SK-N-SH (cell line): ENCODE measurements at regions not wholly inside any gene's neighbourhood (a gene's known extent, or its start where the extent isn't known, plus 50 kb on each side); places are given as distances from the start of the nearest gene placed in this dataset.

Source experiments
- CTCF ChIA-PET: fragments of 300-600, 350-600 bp; formaldehyde crosslinking; extraction: SDS; loops from one replicate; lab custom pipeline; 2021; lab: Yijun Ruan, JAX
- POLR2A ChIA-PET: fragments of 350-600 bp; sonication (Branson Sonifier 250); formaldehyde crosslinking; extraction: SDS; loops from one replicate; lab custom pipeline; 2020; ENCODE audit warnings: antibody characterized with exemption, inconsistent platforms; lab: Yijun Ruan, JAX
- DNase-seq: peaks from one replicate; pipeline ENCODE4 v3.0.0; 2012
- H2AFZ ChIP-seq: fragments of 200-600 bp; sonication (generic); 2 replicates; pipeline ENCODE4 v1.8.1; 2016; ENCODE audit warnings: antibody characterized with exemption, mild to moderate bottlenecking, low read depth
- H3F3A ChIP-seq: fragments of 200-600 bp; sonication (generic); replicated peaks from 2 replicates; pipeline ENCODE3; 2016; ENCODE audit warnings: antibody characterized with exemption, mild to moderate bottlenecking; ENCODE audit not compliant: insufficient read depth
- H3K27ac ChIP-seq, 2 experiments: fragments of 200-500 bp in 1 of 2; fragments of 200-600 bp in 1 of 2; sonication (Bioruptor generic) in 1 of 2; sonication (generic), shearing (Covaris generic) in 1 of 2; 2 replicates each; pipeline versions ENCODE4 v1.5.1 to v1.6.1; 2014 to 2016; ENCODE audit warnings: low read depth in 2 of 2, inconsistent platforms in 1 of 2, low read length in 1 of 2, mild to moderate bottlenecking in 1 of 2, mixed read lengths in 1 of 2
- H3K27me3 ChIP-seq: fragments of 200-600 bp; sonication (generic), shearing (Covaris generic); 2 replicates; pipeline ENCODE4 v1.6.1; 2016; ENCODE audit warnings: mixed run types; ENCODE audit not compliant: insufficient read depth
- H3K36me3 ChIP-seq, 2 experiments: fragments of 200-500 bp in 1 of 2; fragments of 200-600 bp in 1 of 2; sonication (Bioruptor generic) in 1 of 2; sonication (generic) in 1 of 2; replicated peaks in 1 of 2; 2 replicates each; pipeline versions ENCODE3 to v1.5.1; 2014 to 2016; ENCODE audit warnings: low read length in 1 of 2, mild to moderate bottlenecking in 1 of 2; ENCODE audit not compliant: insufficient read depth in 2 of 2, control insufficient read depth in 1 of 2
- H3K4me1 ChIP-seq, 2 experiments: fragments of 200-500 bp in 1 of 2; fragments of 200-600 bp in 1 of 2; sonication (Bioruptor generic) in 1 of 2; sonication (generic), shearing (Covaris generic) in 1 of 2; 2 replicates each; pipeline versions ENCODE4 v1.5.1 to v1.6.1; 2014 to 2016; ENCODE audit warnings: low read depth in 1 of 2, low read length in 1 of 2, mixed run types in 1 of 2; ENCODE audit not compliant: insufficient read depth in 2 of 2, control insufficient read depth in 1 of 2
- H3K4me2 ChIP-seq: fragments of 200-600 bp; sonication (generic), shearing (Covaris generic); 2 replicates; pipeline ENCODE4 v1.6.1; 2017; ENCODE audit warnings: mixed run types
- H3K4me3 ChIP-seq, 2 experiments: fragments of 200-500 bp in 1 of 2; fragments of 200-600 bp in 1 of 2; sonication (Bioruptor generic) in 1 of 2; sonication (generic), shearing (Covaris generic) in 1 of 2; 2 replicates each; pipeline versions ENCODE4 v1.5.1 to v1.8.1; 2014 to 2016; ENCODE audit warnings: low read depth in 2 of 2, inconsistent platforms in 1 of 2, low read length in 1 of 2, mild to moderate bottlenecking in 1 of 2, mixed read lengths in 1 of 2, moderate library complexity in 1 of 2
- H3K79me2 ChIP-seq: fragments of 200-600 bp; sonication (generic); 2 replicates; pipeline ENCODE4 v1.8.1; 2017; ENCODE audit warnings: mild to moderate bottlenecking; ENCODE audit not compliant: insufficient read depth
- H3K9ac ChIP-seq: fragments of 200-600 bp; sonication (generic); 2 replicates; pipeline ENCODE4 v1.6.1; 2017; ENCODE audit warnings: mixed run types
- H3K9me2 ChIP-seq: fragments of 200-600 bp; sonication (generic); 2 replicates; pipeline ENCODE4 v1.6.1; 2017; ENCODE audit warnings: mixed run types
- H3K9me3 ChIP-seq: fragments of 200-600 bp; sonication (generic); 2 replicates; pipeline ENCODE4 v1.6.1; 2017; ENCODE audit warnings: mixed run types, mild to moderate bottlenecking, moderate library complexity
- H4K20me1 ChIP-seq: fragments of 200-600 bp; sonication (generic); 2 replicates; pipeline ENCODE4 v1.6.1; 2017; ENCODE audit warnings: mild to moderate bottlenecking, mixed run types; ENCODE audit not compliant: insufficient read depth
- ELF1 ChIP-seq: IDR thresholded peaks from 2 replicates; pipeline ENCODE4 v1.4.0; 2012
- EZH2phosphoT487 ChIP-seq: fragments of 200-600 bp; sonication (generic); IDR thresholded peaks from 2 replicates; pipeline ENCODE4 v1.6.1; 2017; ENCODE audit warnings: low read depth, mixed run types, mild to moderate bottlenecking, antibody characterized with exemption, moderate library complexity, borderline replicate concordance
- FOSL2 ChIP-seq: IDR thresholded peaks from 2 replicates; pipeline ENCODE4 v1.4.0; 2012; ENCODE audit warnings: low read depth, mild to moderate bottlenecking, moderate library complexity, borderline replicate concordance
- FOXJ3 ChIP-seq: sonication (generic); formaldehyde crosslinking; IDR thresholded peaks from 2 replicates; pipeline ENCODE4 v1.5.1; 2020; ENCODE audit warnings: mild to moderate bottlenecking, missing genetic modification reagents
- IRF3 ChIP-seq: fragments of 150-350 bp; IDR thresholded peaks from 2 replicates; pipeline ENCODE4 v1.6.1; 2016; ENCODE audit warnings: mild to moderate bottlenecking, low read depth, low read length
- JUND ChIP-seq: IDR thresholded peaks from 2 replicates; pipeline ENCODE4 v1.4.0; 2012
- MXI1 ChIP-seq: IDR thresholded peaks from 2 replicates; pipeline ENCODE4 v1.6.1; 2012; ENCODE audit warnings: mild to moderate bottlenecking, low read depth, low read length, improper control_type of control experiment
- NFIC ChIP-seq: IDR thresholded peaks from 2 replicates; pipeline ENCODE4 v1.4.0; 2012; ENCODE audit warnings: borderline replicate concordance
- NRF1 ChIP-seq: IDR thresholded peaks from 2 replicates; pipeline ENCODE4 v1.6.1; 2012; ENCODE audit warnings: low read depth, mild to moderate bottlenecking, low read length
- RAD21 ChIP-seq: IDR thresholded peaks from 2 replicates; pipeline ENCODE4 v1.6.1; 2012; ENCODE audit warnings: mild to moderate bottlenecking, low read length
- REST ChIP-seq: IDR thresholded peaks from 2 replicates; pipeline ENCODE4 v1.6.1; 2012; ENCODE audit warnings: mild to moderate bottlenecking, low read depth, low read length, moderate library complexity
- RXRA ChIP-seq: IDR thresholded peaks from 2 replicates; pipeline ENCODE4 v1.4.0; 2012; ENCODE audit warnings: low read depth, mild to moderate bottlenecking, borderline replicate concordance
- SIN3A ChIP-seq: IDR thresholded peaks from 2 replicates; pipeline ENCODE4 v1.6.1; 2012; ENCODE audit warnings: low read depth, mild to moderate bottlenecking, low read length, moderate library complexity, borderline replicate concordance
- TCF12 ChIP-seq: IDR thresholded peaks from 2 replicates; pipeline ENCODE4 v1.4.0; 2012
- ZBTB33 ChIP-seq: IDR thresholded peaks from 2 replicates; pipeline ENCODE4 v1.4.0; 2012; ENCODE audit warnings: low read depth, borderline replicate concordance
- WGBS: methylation state at CpG from one replicate; pipeline ENCODE4 v1.1.6; 2017; ENCODE audit warnings: low lambda C conversion rate; 5-methylcytosine and 5-hydroxymethylcytosine counted together

DNA sequence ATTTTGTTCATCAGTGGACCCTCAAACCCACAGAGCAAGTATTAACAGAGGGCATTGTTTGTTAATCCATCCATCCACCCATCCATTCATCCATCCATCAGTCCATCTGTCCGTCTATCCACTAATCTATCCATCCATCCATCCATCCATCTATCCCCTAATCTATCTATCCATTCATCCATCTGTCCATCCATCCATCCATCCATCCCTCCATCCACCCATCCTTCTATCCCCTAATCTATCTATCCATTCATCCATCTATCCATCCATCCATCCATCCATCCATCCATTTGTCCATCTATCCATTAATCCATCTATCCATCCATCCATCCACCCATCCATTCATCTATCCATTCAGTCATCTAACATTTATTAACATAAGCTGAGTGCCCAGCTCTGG, 307.3 kb downstream of the MIAT start:
- no peaks in the 10 kb centered on the region for H3K4me1 ChIP-seq
- H3K36me3 ChIP-seq = no peaks in the 10 kb centered on the region
- H2AFZ ChIP-seq = no peak overlapping the region
- H3K27ac ChIP-seq = no peak overlapping the region
- H3K9me2 ChIP-seq = no peaks in the 10 kb centered on the region
- H3K9me3 ChIP-seq = no peaks in the 10 kb centered on the region
- no peak overlapping the region for H3K4me2 ChIP-seq
- POLR2A ChIA-PET = no interaction called here
- no peak for DNase-seq
- TF ChIP-seq MXI1 (no peak), TCF12 (no peak), SIN3A (no peak), JUND (no peak), FOXJ3 (CRISPR knock-in tag) (no peak), NRF1 (no peak), RXRA (no peak), EZH2phosphoT487 (no peak), RAD21 (no peak)
- TF ChIP-seq, all 33 proteins: peak for 0
- CTCF ChIA-PET = interaction anchor here (0.6 kb wide), 1 partner anchor 9 kb away, joined by 3 read pairs; no protein-coding TSS in a partner anchor
- Histone ChIP-seq H3K9ac (no peak overlapping the region), H3K79me2 (no peaks in the 10 kb centered on the region), H3K27me3 (no peaks in the 10 kb centered on the region), H3K4me3 (no peak overlapping the region), H3F3A (no peaks in the 10 kb centered on the region), H4K20me1 (no peaks in the 10 kb centered on the region)
- 13% methylated on average over 1 of the region's 1 CpG for WGBS

- CTCF ChIA-PET = no interaction called here
These were observed 309.9 kb downstream of the MIAT start for GRCh38 chr22:26967282-26967681.

More at GRCh38 chr22:26967282-26967681, 309.9 kb downstream of the MIAT start:
- Histone ChIP-seq H3K4me1 (no peaks in the 10 kb centered on the region), H4K20me1 (no peaks in the 10 kb centered on the region), H3K4me2 (no peak overlapping the region), H3K27ac (no peak overlapping the region), H2AFZ (no peak overlapping the region), H3K36me3 (no peaks in the 10 kb centered on the region), H3F3A (no peaks in the 10 kb centered on the region), H3K9ac (no peak overlapping the region), H3K9me2 (no peaks in the 10 kb centered on the region), H3K9me3 (no peaks in the 10 kb centered on the region), H3K27me3 (no peaks in the 10 kb centered on the region), H3K79me2 (no peaks in the 10 kb centered on the region), H3K4me3 (no peak overlapping the region)
- POLR2A ChIA-PET = no interaction called here
- no peak for DNase-seq
- 48% methylated on average over 2 of the region's 2 CpGs for WGBS
- TF ChIP-seq FOSL2 (no peak), REST (no peak), ZBTB33 (no peak), IRF3 (no peak), RAD21 (no peak), NFIC (no peak), ELF1 (no peak)
- TF ChIP-seq, all 33 proteins: peak for 0
